ENCODE measurements at regions not wholly inside any gene's neighbourhood (a gene's known extent, or its start where the extent isn't known, plus 50 kb on each side); places are given as distances from the start of the nearest gene placed in this dataset.

DNA sequence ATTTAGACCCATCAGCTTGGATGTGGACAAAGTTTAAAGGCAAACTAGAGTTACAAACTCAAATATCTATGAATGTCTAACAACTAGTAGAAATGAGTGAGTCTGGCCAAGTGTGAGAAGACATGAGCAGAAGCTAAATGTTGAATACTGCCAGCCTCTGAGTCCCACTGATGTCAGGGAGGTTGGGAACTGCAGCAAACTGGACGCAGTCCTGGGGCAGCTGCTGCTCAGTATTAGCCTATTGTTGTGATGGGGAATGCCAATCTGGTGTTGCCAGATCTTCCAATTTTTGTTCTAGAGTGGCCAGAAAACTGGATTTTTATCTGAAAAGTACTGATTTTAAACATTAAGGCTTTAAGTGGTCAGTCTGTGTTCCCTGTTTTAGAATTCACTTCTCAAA, 770.4 kb upstream of the STXBP6 start:
- no peak for TF ChIP-seq POLR2A (IDR thresholded peaks at IDR 0.05; ENCODE audit: low read length)
- TF ChIP-seq GATA1 (IDR thresholded peaks at IDR 0.05; ENCODE audit: low read depth, low read length), result no peak
